ENCODE measurements at regions not wholly inside any gene's neighbourhood (a gene's known extent, or its start where the extent isn't known, plus 50 kb on each side); places are given as distances from the start of the nearest gene placed in this dataset.

- H3K36me3 ChIP-seq: no peaks in the 10 kb centered on the region
- H3K27ac ChIP-seq: no peak overlapping the region
- TF ChIP-seq CTCF (IDR thresholded peaks at IDR 0.05; ENCODE audit: low read depth, low read length): no peak
- H3K4me3 ChIP-seq (ENCODE audit: low read depth, low read length): no peak overlapping the region
- DNase-seq: no peak
- no peaks in the 10 kb centered on the region for H3K9me3 ChIP-seq (ENCODE audit: severe bottlenecking)
- H3K27me3 ChIP-seq (ENCODE audit: insufficient read depth, low read depth, severe bottlenecking): no peaks in the 10 kb centered on the region
Measured at GRCh38 chr2:180927030-180927686, 53.2 kb upstream of the UBE2E3 start.

- H3K36me3 ChIP-seq: no peaks in the 10 kb centered on the region
- no peak for DNase-seq
- H3K9me3 ChIP-seq (ENCODE audit: severe bottlenecking): no peaks in the 10 kb centered on the region
- no peaks in the 10 kb centered on the region for H3K27me3 ChIP-seq (ENCODE audit: insufficient read depth, low read depth, severe bottlenecking)
- H3K4me3 ChIP-seq (ENCODE audit: low read depth, low read length): no peak overlapping the region
- no peak for TF ChIP-seq CTCF (IDR thresholded peaks at IDR 0.05; ENCODE audit: low read depth, low read length)
- no peak overlapping the region for H3K27ac ChIP-seq
Measured at GRCh38 chr2:180925700-180926099, 54.7 kb upstream of the UBE2E3 start.

GRCh38 chr2:180924063-180924462, 56.3 kb upstream of the UBE2E3 start:
- H3K4me3 ChIP-seq (ENCODE audit: low read depth, low read length): no peak overlapping the region
- DNase-seq: no peak
- no peaks in the 10 kb centered on the region for H3K36me3 ChIP-seq
- no peak for TF ChIP-seq CTCF (IDR thresholded peaks at IDR 0.05; ENCODE audit: low read depth, low read length)
- H3K9me3 ChIP-seq (ENCODE audit: severe bottlenecking): no peaks in the 10 kb centered on the region
- H3K27me3 ChIP-seq (ENCODE audit: insufficient read depth, low read depth, severe bottlenecking): no peaks in the 10 kb centered on the region
- no peak overlapping the region for H3K27ac ChIP-seq

- no peaks in the 10 kb centered on the region for H3K9me3 ChIP-seq (ENCODE audit: severe bottlenecking)
- no peaks in the 10 kb centered on the region for H3K36me3 ChIP-seq
- no peak overlapping the region for H3K4me3 ChIP-seq (ENCODE audit: low read depth, low read length)
- H3K27ac ChIP-seq: no peak overlapping the region
- TF ChIP-seq CTCF (IDR thresholded peaks at IDR 0.05; ENCODE audit: low read depth, low read length): 0 out of 2 replicates have a peak, but pooled peaks have one; percentile 28
- DNase-seq: no peak
- H3K27me3 ChIP-seq (ENCODE audit: insufficient read depth, low read depth, severe bottlenecking): no peaks in the 10 kb centered on the region
Measured at GRCh38 chr2:180910831-180911665, 69.4 kb upstream of the UBE2E3 start.

- H3K9me3 ChIP-seq (ENCODE audit: severe bottlenecking): no peaks in the 10 kb centered on the region
- no peak for DNase-seq
- no peak overlapping the region for H3K27ac ChIP-seq
- no peak for TF ChIP-seq CTCF (IDR thresholded peaks at IDR 0.05; ENCODE audit: low read depth, low read length)
- H3K4me3 ChIP-seq (ENCODE audit: low read depth, low read length): no peak overlapping the region
- no peaks in the 10 kb centered on the region for H3K27me3 ChIP-seq (ENCODE audit: insufficient read depth, low read depth, severe bottlenecking)
- H3K36me3 ChIP-seq: no peaks in the 10 kb centered on the region
Measured at GRCh38 chr2:180907731-180908130, 72.7 kb upstream of the UBE2E3 start.

All from WERI-Rb-1 (cell line).